GM11168 (cell line): ENCODE measurements at regions not wholly inside any gene's neighbourhood (a gene's known extent, or its start where the extent isn't known, plus 50 kb on each side); places are given as distances from the start of the nearest gene placed in this dataset.

Experiments used
- in situ Hi-C: fragments of 300-500 bp; cut with MboI; formaldehyde crosslinking; loops from one replicate; pipeline ENCODE4 v1.12.0; 2022; ENCODE audit warnings: low sequenced_read_pairs; ENCODE audit not compliant: unreplicated experiment

DNA sequence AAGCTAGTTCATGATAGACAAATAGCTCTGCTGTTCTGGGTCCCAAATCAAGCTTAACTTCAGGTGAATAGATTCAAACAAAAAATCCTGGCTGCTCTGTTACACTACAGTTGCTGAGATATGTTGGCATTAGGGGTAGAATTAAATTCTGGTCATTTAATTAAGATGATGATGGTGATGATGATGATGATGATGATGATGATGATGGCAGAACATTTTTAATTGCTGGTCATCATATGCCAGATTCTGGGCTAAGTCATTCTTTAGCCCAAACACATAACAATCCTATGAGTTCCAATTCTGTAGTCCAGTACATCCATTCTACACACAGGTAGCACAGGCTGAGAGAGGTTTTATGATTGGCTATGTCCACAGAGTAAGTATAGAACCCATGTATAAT, 741.5 kb downstream of the STIM2 start:
- in situ Hi-C loops = no loop called here

DNA sequence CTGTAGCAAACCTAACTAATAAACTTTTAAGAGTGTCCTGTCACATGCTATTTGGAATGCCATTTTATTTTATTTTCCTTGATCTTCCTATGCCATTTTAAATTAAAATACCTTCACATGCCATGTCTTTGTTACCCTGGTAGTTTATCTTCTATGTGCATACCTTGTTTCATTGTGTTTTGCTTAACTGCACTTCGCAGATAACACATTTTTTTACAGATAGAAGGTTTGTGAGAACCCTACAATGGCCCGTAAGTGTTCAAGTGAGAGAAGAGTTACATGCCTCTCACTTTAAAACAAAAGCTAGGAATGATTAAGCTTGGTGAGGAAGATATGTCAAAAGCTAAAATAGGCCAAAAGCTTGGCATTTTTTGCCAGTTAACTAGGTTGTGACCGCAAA, 744.1 kb downstream of the STIM2 start:
- in situ Hi-C loops = no loop called here

DNA sequence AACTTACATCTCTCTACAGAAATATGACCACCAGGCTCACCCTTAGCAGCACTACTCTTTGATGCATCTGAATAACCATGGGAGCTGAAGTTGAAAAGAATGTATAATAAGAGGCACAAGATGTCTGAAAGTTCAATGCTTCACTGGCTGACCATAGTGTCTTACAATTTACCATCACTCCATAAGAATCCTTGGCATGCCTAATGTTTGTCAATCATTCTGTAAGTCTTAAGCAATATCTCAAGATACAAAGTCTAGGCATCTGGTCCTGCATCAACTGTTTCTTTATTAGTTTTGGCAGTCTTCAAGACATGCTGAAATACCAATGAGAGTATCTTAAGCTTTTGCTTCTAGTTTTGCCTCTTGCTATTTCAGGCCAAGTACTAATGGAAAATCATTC, 755.5 kb downstream of the STIM2 start:
- in situ Hi-C loops = no loop called here

DNA sequence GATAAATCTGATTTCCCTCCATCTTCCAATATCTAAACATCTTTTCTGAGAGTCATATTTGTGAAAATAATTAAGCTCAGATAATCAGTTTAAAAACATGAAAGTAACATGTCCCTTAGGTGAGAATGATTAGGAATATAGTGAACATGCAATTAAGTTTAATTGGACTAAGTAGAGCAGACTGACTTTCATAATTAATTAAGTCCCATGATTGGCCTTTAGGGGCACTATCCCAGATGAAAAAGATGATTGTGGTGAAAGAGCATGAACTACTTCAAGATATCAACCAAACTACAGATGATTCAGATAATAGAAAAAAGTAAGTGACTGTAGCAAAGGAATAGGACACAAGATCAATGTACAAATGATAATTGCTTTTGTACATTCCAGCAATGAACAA, 758.8 kb downstream of the STIM2 start:
- in situ Hi-C loops = no loop called here

DNA sequence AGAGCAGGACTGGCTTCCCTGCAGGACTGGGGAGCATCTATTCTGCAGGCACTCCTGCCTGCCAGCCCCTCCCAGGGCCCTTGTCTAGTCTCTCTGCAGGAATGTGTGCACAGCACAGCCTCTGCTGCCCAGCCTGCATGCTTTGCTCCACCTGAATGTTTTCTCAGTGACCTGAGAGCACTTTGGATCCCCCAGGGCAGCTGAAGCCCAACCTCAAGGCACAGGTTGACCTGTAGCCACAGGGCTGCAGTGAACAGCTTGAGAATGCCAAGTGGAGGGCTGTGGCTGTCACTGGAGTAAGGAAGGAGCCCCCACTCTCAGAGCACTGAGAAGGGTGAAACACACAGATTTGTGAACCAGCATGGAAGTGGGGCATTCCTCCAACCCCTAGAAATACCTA, 760.2 kb downstream of the STIM2 start:
- in situ Hi-C loops = no loop called here

DNA sequence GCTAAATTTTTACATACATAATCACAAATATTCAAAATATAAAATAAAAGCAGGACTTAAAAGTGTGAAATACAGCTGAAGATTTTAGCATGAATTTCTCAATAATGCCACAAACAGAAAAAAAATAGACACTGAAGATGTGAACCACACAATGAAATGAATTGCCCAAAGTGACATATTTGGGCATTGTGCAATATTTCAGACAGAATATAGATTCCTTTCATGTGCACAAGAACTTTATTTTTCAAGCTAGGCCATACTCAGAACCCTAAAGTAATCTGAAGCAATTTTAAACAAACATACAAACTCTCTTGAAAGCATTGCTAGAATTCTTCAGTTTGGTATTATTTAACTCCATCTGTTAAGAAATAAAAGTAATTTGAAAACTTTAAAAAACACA, 764.1 kb downstream of the STIM2 start:
- in situ Hi-C loops = no loop called here

DNA sequence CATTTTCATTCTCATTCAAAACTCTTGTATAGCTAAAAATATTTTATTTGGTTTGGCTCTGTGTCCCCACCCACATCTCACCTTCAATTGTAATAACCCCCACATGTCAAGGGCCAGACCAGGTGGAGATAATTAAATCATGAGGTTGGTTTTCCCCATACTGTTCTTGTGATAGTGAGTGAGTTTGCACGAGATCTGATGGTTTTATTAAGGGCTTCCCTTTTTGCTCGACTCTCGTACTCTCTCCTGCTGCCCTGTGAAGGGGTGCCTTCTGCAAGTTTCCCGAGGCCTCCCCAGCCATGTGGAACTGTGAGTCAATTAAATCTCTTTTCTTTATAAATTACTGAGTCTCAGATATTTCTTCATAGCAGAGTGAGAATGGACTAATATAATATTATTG, 768.0 kb downstream of the STIM2 start:
- in situ Hi-C loops = no loop called here

DNA sequence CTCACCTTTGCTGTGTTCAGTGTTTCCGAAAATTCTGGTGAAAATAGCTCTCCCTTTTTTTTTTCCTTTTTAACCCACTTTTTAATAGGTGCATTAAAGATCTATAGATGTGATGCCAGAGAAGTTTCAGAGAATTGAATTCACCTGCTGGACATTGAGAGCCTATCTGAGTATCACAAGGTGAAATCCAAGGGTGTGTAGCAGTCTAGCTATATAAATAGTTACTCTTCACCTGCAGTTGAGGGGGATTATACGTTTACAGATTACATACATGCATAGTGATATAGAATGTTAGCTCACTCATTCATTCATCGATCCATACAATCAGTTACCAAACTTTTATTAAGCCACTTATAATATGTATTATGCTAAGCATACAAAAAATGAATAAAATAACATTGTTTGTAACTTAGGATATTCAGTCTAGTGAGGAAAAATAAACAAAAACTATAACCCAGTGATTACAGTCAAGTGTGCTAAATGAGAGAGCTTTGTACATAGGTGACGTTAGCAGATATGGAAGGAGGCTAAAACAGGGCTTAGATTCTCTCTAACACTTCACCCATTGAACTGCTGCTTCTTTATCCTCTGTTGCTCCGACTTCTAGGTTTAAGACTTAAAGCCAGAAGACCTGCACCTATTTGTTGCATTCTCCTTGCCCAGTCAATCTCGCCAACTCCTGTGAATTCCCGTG, 769.0 kb downstream of the STIM2 start:
- in situ Hi-C loops = no loop called here

DNA sequence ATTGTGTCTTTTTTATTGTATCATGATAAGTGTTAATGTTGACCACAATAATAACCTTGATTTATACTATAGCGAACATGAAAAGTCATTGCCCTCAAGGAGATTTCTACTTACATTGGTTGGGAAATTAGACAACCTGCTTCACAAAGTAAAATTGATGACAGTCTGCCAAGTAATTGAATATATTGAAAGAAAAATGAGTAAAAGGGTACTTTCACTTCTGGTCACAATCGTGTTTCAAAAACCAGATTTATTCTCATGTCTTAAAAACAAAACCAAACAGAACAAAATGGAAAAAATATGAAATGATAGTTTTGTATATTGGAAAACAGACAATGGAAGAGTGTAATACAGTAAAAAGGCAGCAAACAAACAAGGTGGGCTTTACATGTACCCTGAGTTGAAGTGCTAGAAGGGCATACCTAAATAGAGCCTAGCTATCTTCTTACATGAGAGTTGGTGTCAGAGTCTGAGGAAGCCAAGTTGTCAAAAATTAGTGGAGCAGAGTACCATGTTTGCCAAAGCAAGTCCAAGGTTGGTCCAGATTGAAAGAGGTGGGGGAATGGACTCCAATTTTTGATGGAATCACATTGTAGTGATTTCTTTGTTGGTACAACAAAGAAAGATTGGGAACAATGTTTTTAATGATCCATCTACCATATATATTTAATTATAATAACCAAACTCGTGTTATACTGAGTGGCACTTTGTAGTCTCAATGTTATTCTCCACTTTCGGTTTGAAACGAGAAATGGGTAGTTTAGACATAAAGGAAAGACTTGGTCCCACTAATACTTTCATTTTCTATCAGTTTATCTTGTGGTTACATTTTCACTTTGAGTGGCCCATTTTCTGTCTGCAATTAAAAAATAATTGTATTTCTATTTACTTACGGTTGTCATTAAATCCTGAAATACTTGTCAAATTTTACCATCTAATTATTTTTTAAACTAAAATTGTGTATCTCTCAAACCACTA, 775.6 kb downstream of the STIM2 start:
- in situ Hi-C loops = no loop called here

DNA sequence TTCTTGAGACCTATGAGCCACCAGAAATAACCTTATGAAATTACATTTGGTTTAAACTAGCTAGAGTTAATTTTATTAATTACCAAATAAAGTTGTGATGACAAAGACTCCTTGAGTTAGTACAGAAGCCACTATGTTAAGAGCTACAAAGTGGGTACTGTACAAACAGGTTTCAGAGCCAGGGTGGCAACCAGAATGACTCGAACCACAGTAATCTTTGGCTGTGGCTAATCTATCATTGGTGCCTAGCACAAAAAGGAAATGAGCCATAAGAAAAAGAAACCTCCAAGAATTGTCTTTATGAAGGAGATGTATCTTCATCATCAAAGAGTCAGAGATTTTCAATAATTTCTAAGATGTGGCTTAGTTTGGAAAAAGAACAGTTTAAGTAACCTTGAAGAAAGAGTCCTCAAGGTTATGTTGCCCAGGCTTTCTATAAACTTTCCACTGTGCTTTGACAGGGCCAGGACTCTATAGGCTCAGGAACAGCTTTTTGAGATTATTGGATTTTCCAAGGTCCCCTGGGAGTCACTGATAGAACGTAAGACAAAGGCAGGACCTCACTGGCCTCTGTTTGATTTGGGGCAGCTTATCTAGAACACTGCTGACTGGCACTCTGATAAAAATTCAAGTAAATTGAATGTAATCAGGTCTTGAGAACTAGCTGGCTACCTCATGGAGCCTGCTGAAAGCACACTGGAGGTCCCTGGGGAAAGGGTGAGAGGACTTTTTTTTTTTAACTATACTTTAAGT, 777.7 kb downstream of the STIM2 start:
- in situ Hi-C loops = no loop called here

DNA sequence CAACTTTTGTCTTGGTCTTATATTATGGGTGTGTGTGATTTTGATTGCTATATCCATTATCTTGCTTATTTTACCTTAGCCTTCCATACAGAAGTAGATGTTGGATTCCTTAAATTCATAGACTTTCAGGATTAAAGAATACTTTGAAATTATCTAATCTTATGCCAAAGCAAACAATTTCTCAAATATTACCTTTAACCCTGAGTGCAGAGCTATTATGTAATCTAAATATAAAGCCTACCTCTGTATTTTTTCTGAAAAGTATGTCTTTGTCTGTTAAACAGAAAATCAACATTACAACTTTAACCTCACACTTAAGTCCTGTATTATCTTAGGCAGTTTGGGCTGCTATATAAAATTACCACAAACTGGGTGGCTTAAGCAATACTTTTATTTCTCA, 782.5 kb downstream of the STIM2 start:
- in situ Hi-C loops = no loop called here

DNA sequence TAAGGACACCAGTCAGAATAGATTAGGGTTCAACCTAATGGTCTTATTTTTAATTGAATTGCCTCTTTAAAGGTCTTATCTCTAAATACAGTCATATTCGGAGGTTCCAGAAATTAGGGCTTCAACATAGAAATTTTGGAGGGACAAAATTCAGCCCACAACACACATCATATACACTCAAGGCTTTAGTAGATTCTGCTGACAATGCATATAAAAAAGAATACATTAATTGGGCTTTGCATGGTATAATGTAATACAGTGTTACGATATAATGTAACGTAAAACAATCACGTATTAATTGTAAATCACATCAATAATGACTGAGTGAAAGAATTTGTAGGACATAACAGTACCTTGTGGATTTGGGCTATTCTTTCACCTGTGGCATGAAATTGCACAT, 787.8 kb downstream of the STIM2 start:
- in situ Hi-C loops = no loop called here

DNA sequence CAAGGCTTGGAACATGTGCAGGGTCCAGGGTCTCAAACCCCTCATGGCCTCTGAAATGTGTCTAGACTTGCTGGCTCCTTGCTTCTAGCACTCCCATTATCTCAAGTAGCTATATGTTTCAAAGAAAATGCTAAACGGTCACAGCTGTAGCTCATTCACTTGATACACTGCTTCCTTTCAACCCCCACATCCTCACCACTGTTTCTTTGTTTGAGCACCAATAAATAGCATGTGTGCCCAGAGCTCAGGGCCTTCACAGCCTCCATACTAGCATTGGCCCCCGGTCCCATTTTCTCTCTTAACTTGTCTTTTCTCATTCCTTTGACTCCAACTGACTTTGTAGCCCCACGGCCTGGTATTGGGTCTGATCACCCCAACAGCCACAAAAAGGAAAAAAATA, 801.8 kb downstream of the STIM2 start:
- in situ Hi-C loops = no loop called here

DNA sequence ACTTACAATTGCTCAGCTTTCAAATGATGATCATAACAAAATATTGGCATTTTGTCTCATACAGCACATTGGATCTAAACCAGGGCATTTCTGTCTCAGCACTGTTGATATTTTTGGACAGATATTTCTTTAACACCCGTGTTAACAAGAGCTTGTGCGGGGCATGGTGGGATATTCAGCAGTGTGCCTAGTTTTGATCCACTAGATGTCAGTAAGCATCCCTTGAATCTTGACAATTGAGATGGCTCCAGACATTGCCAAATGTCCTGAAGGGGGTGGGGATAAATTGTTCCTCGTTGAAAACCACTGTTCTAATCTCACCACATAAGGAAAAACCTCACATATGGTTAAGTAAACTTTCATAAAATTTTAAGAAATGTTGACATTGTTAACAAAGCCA, 806.3 kb downstream of the STIM2 start:
- in situ Hi-C loops = no loop called here

DNA sequence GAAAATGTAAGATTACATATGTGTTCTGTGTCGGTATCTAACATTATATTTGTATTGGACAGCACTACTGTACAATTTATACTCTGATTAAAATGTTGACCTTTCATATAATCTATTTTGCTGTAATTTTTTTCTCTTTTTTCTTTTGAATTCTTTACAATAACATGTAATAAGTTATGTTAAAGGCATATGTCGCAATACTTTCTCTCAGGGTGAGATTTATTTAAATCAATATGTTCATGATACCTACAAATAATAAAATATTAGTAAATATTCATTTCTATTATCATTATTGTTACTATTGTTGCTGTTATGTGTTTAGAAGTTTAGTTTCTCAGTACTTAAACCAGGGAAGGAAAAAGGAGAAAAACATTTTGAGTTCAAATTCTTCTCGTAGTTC, 807.4 kb downstream of the STIM2 start:
- in situ Hi-C loops = no loop called here

DNA sequence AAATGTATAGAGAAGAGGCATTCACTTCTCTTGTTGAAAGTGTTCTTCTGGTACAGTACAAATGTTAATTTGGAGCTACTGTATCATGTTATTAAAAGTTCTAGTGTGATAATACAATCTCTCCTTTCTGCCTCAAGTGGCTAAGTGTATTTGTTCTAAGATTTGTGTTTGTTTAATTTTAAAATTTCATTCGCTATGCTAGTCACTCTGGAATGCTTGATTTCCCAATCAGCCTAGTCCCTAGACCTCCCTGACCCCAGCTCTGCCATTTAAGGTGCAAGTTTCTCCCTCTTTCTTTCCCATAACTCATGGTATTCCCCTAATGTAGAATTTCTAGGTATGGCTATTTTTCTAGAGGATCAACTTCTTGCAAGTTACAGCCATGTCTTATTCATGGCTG, 817.4 kb downstream of the STIM2 start:
- in situ Hi-C loops = no loop called here

DNA sequence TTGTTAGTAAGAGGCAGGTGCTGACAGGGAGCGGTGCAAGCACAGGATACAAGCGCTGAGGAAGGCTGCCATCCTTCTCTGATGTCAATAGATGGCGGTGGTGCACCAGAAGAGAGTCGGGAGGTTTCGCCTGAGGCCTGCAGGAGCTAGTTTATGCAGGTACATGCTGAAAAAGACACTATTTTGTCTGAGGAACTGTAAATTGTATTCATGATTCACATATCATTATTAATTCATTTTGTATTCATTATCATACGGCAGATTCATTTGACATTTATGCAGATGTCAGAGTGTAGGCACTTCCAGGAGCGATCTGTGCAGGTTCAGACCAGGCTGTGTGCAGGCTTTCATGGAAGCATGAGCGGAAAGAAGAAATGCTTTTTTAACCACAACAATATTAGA, 824.0 kb downstream of the STIM2 start:
- in situ Hi-C loops = no loop called here

DNA sequence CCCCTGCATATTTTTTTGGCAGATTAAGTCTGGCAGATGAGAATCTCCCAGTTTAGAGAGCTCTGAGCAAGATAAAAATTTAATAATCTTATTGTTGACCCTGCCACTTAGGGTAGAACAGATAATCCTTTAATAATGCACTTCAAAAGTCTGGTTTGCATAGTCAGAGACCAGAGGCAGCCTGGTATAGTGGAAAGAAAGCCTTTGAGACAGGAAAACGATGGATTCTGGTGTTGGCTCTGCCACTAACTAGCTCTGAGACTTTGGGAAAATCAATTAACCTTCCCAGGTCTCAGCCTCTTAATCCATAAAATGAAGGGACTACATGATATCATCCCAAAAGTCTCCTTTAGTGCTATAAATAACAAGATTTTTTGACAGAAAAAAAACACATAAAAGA, 824.5 kb downstream of the STIM2 start:
- in situ Hi-C loops = no loop called here

DNA sequence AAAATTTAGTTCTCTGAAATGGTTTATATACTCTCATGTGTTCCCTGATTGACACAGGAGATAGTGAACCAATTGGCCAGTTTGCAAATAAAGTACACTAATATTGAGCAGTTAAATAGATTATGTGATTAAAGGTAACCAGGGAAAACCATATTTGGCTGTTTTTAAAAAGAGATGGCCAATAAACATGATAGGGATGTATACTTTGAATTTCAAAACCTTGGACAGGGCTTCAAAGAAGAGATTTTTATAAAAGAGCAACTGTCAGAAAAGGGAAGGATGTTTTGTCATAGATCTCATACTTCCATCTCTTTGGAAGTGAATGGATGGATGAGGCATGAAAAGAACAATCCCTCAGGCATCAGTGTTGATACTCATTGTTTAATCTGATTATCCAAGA, 825.3 kb downstream of the STIM2 start:
- in situ Hi-C loops = no loop called here

DNA sequence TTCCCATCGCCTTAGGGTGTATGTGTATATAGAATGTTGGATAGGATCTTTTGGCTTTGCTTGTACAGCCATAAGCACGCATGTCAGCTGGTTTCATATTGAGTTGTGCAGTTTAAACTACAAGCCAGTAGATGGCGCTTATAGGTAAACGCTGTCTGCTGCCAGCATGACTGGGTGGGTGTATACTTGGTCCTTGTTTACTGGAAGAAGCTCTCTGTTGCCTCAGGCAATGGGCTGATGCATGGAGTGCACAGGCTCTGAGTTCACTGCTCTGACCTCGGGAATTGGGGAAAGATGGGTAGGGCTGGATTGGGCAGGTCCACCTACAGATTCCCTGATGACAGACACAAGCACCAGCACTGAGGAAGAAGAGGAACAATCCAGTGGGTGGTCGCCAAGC, 831.5 kb downstream of the STIM2 start:
- in situ Hi-C loops = no loop called here
